ENCODE measurements at regions not wholly inside any gene's neighbourhood (a gene's known extent, or its start where the extent isn't known, plus 50 kb on each side); places are given as distances from the start of the nearest gene placed in this dataset.

DNA sequence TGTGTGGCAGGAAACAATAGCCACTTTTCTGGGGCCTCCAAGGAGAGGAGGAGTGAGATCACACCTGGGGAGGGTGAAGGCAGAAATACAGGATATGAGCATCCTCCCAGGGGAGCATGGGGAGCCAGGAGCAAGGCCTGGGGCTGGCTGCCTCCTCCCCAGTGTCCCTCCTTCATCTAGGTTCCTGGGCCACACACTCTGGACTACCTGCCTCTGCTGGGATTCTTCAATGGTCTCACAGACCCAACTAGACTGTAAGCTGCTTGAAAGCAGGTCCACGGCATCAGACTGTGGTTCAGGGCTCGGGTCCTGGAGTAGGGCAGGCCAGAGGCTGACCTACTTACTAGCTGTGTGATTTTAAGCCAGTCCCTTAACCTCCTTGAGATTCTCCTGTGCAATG is 94.0 kb downstream of the MCFD2 start:
- TF ChIP-seq POLR2AphosphoS5 (IDR thresholded peaks at IDR 0.05): no peak
- TF ChIP-seq, protein P1, sequence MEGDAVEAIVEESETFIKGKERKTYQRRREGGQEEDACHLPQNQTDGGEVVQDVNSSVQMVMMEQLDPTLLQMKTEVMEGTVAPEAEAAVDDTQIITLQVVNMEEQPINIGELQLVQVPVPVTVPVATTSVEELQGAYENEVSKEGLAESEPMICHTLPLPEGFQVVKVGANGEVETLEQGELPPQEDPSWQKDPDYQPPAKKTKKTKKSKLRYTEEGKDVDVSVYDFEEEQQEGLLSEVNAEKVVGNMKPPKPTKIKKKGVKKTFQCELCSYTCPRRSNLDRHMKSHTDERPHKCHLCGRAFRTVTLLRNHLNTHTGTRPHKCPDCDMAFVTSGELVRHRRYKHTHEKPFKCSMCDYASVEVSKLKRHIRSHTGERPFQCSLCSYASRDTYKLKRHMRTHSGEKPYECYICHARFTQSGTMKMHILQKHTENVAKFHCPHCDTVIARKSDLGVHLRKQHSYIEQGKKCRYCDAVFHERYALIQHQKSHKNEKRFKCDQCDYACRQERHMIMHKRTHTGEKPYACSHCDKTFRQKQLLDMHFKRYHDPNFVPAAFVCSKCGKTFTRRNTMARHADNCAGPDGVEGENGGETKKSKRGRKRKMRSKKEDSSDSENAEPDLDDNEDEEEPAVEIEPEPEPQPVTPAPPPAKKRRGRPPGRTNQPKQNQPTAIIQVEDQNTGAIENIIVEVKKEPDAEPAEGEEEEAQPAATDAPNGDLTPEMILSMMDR (IDR thresholded peaks at IDR 0.05): no peak
- TF ChIP-seq POLR2A (IDR thresholded peaks at IDR 0.05): no peak
- TF ChIP-seq EP300 (IDR thresholded peaks at IDR 0.05): no peak
- H3K36me3 ChIP-seq: no peaks in the 10 kb centered on the region
- no peaks in the 10 kb centered on the region for H3K27me3 ChIP-seq
- 94% methylated on average over 2 of the region's 2 CpGs for WGBS
- H3K9me3 ChIP-seq: no peaks in the 10 kb centered on the region
- no peak overlapping the region for H3K4me3 ChIP-seq
- H3K4me1 ChIP-seq: peaks cover 20% of the 10 kb centered on the region
- no peak for DNase-seq (ENCODE audit: low spot score in 2 of 2)
- H3K27ac ChIP-seq: no peak overlapping the region

- DNase-seq (ENCODE audit: low spot score in 2 of 2): no peak
- 70% methylated on average over 2 of the region's 2 CpGs for WGBS
- no peaks in the 10 kb centered on the region for H3K27me3 ChIP-seq
These were observed 96.8 kb downstream of the MCFD2 start for GRCh38 chr2:46818819-46819218.

DNA sequence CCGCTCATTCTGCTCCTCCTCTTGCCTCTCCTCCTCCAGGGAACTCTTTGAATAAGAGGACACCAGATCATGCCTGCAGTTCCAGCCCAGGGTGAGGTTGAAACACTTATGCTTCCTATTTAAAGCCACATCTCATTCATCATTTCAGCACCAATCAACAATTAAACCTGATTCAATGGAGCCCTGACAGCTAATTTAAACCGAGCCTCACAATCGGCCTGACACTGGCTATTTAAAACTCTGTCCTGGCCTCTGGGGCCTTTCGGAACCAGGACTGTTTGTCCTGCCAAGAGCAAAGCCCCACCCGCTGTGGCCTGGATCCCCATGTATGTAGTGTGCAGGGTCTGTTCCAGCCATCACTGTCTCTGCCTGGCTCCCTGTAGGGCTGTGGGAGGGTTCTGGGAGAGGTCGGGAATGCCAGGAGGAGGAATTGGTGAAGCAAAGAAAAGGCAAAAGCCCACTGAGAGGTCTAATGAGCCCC is 97.4 kb downstream of the MCFD2 start:
- H3K9me3 ChIP-seq: no peaks in the 10 kb centered on the region
- peak overlapping the region; percentile 51 for H3K27ac ChIP-seq
- no peaks in the 10 kb centered on the region for H3K36me3 ChIP-seq
- DNase-seq (ENCODE audit: low spot score in 2 of 2): peak; percentile 87 to 92
- TF ChIP-seq, protein P1 (IDR thresholded peaks at IDR 0.05): no peak
- TF ChIP-seq EP300 (IDR thresholded peaks at IDR 0.05) (peak; percentile 77), POLR2A (IDR thresholded peaks at IDR 0.05) (no peak), POLR2AphosphoS5 (IDR thresholded peaks at IDR 0.05) (peak in 2 of 3 donors; percentile 58 to 74)
- H3K27me3 ChIP-seq: no peaks in the 10 kb centered on the region
- peaks cover 43% of the 10 kb centered on the region for H3K4me1 ChIP-seq
- no peak overlapping the region for H3K4me3 ChIP-seq
- 61% methylated on average over 6 of the region's 6 CpGs for WGBS

More at GRCh38 chr2:46818819-46819218, 96.8 kb downstream of the MCFD2 start:
- H3K27ac ChIP-seq: peak overlapping the region; percentile 30
- H3K9me3 ChIP-seq: no peaks in the 10 kb centered on the region
- TF ChIP-seq POLR2A (IDR thresholded peaks at IDR 0.05): no peak
- TF ChIP-seq, protein P1 (IDR thresholded peaks at IDR 0.05): no peak
- no peak for TF ChIP-seq POLR2AphosphoS5 (IDR thresholded peaks at IDR 0.05)
- no peak for TF ChIP-seq EP300 (IDR thresholded peaks at IDR 0.05)
- peaks cover 36% of the 10 kb centered on the region for H3K4me1 ChIP-seq
- no peak overlapping the region for H3K4me3 ChIP-seq
- no peaks in the 10 kb centered on the region for H3K36me3 ChIP-seq

DNA sequence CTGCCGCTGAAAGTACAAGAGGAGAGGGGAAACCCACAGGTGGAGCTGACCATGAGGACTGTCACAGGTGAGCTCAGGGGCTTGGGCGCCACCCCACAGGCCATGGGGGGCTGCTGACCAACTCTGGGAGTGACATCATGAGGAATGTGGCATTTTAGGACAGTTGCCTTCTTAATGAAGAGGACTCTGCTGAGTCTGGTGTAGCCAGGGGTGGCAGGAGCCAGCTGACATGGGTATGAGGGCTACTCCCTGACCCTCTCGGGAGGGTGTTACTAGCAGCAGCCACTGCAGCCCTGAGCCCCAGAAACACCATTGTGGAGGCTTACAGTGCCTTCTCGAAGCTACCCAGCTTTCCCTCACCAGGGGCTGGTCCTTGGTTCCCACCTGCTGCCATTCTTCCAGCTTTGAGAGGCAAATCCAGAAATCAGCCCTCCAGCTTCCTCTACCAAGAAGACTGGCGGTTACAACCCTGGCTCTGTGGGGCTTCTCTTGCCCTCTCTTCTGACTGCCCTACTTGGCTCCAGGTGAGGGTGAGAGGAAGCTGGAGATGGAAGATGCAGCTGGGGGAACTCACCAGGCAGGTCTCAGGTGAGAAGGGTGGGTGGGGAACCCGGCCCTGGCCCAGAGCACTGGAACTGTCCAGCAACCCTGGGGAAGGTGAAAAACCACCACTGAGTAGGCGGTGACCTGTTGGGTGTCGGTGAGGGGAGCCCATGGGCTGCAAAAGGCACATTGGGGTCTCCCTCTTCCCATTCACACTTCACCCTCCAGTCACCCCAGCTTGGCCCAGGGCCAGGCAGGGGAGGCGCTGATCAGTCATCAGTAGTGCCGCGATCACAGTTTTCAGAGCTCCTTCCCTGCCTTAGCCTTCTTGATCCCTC is 98.5 kb downstream of the MCFD2 start:
- peaks cover 54% of the 10 kb centered on the region for H3K4me1 ChIP-seq
- no peak overlapping the region for H3K27ac ChIP-seq
- no peak for DNase-seq (ENCODE audit: low spot score in 2 of 2)

More for the DNA sequence above, 98.5 kb downstream of the MCFD2 start:
- 78% methylated on average over 9 of the region's 11 CpGs for WGBS
- no peaks in the 10 kb centered on the region for H3K27me3 ChIP-seq
- TF ChIP-seq, protein P1 (IDR thresholded peaks at IDR 0.05): no peak
- no peak for TF ChIP-seq POLR2A (IDR thresholded peaks at IDR 0.05)
- TF ChIP-seq EP300 (IDR thresholded peaks at IDR 0.05): no peak
- TF ChIP-seq POLR2AphosphoS5 (IDR thresholded peaks at IDR 0.05): no peak
- H3K9me3 ChIP-seq: no peaks in the 10 kb centered on the region
- no peaks in the 10 kb centered on the region for H3K36me3 ChIP-seq
- no peak overlapping the region for H3K4me3 ChIP-seq
